ENCODE measurements at regions not wholly inside any gene's neighbourhood (a gene's known extent, or its start where the extent isn't known, plus 50 kb on each side); places are given as distances from the start of the nearest gene placed in this dataset.
"Not testable (repeated sequence)": the region's sequence is repeated elsewhere in the genome, so short reads cannot be mapped to it uniquely, and the experiment has no call there.

- 41 to 56% (median 47%) methylated on average over 5 of the region's 5 CpGs for WGBS, 4 donors
- no peaks in the 10 kb centered on the region for H3K27me3 ChIP-seq
- peaks cover 0 to 7% (median 0%) of the 10 kb centered on the region in 12 donors for H3K9me3 ChIP-seq
- H3K36me3 ChIP-seq, result no peaks in the 10 kb centered on the region
- ATAC-seq (no peak), DNase-seq (no peak)
- H3K4me3 ChIP-seq, result no peak overlapping the region
- no peaks in the 10 kb centered on the region for H3K4me1 ChIP-seq
- intact Hi-C loops (cut with DNase I), result no loop called here
- no peak overlapping the region for H3K27ac ChIP-seq
- TF ChIP-seq POLR2A (IDR thresholded peaks at IDR 0.05), result no peak
- TF ChIP-seq, protein P1, sequence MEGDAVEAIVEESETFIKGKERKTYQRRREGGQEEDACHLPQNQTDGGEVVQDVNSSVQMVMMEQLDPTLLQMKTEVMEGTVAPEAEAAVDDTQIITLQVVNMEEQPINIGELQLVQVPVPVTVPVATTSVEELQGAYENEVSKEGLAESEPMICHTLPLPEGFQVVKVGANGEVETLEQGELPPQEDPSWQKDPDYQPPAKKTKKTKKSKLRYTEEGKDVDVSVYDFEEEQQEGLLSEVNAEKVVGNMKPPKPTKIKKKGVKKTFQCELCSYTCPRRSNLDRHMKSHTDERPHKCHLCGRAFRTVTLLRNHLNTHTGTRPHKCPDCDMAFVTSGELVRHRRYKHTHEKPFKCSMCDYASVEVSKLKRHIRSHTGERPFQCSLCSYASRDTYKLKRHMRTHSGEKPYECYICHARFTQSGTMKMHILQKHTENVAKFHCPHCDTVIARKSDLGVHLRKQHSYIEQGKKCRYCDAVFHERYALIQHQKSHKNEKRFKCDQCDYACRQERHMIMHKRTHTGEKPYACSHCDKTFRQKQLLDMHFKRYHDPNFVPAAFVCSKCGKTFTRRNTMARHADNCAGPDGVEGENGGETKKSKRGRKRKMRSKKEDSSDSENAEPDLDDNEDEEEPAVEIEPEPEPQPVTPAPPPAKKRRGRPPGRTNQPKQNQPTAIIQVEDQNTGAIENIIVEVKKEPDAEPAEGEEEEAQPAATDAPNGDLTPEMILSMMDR (IDR thresholded peaks at IDR 0.05), result no peak
Observed at GRCh38 chr13:54733639-54734038, 1705.0 kb downstream of the OLFM4 start.

GRCh38 chr13:54737211-54737610 is 1708.6 kb downstream of the OLFM4 start:
- H3K36me3 ChIP-seq; ATAC-seq; H3K27ac ChIP-seq; H3K9me3 ChIP-seq; H3K27me3 ChIP-seq; H3K4me1 ChIP-seq; intact Hi-C loops (cut with DNase I); H3K4me3 ChIP-seq: not testable (repeated sequence)
- 90 to 98% (median 92%) methylated on average over 5 to 21 of the region's 21 CpGs for whole genome bisulfite sequencing, 4 donors
- peak in 1 of 5 donors; percentile 40 for DNase-seq

DNA sequence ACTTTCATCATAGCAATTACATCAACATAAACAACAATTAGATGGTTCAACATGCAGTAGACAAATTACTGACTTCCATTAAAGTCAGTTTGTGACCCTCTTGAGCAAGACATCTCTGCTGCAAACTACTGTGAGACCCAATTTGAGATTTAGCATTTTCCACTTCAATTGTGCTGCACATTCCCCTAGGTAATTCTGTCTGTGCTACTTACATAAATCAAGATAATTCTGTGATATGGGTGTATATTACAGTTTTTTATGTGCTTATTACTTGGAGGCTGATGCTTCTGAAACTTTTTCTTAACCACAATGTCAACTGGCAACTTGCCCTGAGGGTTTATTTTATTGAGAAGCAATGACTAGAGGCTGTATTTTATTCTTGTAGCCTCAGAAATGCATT is 1714.4 kb downstream of the OLFM4 start:
- no peak overlapping the region for H3K27ac ChIP-seq
- H3K4me3 ChIP-seq, result no peak overlapping the region
- H3K36me3 ChIP-seq, result no peaks in the 10 kb centered on the region
- intact Hi-C loops (cut with DNase I), result no loop called here
- peaks cover 0 to 6% (median 0%) of the 10 kb centered on the region in 12 donors for H3K9me3 ChIP-seq
- no peaks in the 10 kb centered on the region for H3K27me3 ChIP-seq
- DNase-seq (no peak), ATAC-seq (no peak)
- no peak for TF ChIP-seq POLR2A (IDR thresholded peaks at IDR 0.05)
- TF ChIP-seq, protein P1 (IDR thresholded peaks at IDR 0.05), result no peak
- H3K4me1 ChIP-seq, result no peaks in the 10 kb centered on the region

DNA sequence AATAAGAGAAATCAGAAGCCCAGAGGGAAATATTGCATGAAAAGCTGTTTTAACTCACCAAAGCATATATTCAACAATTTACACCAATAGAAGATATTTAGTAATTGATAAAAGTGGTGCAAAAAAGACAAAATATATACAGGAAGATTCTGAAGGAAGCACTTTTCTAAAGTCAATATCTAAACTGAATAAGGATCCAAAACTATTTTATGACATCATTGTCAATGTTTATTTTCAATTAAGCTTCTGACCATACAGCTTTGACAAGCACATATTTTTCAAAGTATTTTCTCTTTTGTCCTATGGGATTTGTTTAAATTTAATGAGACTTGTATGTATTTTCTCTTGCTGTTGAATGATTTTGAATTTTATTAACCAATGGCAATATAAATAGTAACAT is 1716.1 kb downstream of the OLFM4 start:
- no peak overlapping the region for H3K27ac ChIP-seq
- ATAC-seq (no peak), DNase-seq (no peak)

DNA sequence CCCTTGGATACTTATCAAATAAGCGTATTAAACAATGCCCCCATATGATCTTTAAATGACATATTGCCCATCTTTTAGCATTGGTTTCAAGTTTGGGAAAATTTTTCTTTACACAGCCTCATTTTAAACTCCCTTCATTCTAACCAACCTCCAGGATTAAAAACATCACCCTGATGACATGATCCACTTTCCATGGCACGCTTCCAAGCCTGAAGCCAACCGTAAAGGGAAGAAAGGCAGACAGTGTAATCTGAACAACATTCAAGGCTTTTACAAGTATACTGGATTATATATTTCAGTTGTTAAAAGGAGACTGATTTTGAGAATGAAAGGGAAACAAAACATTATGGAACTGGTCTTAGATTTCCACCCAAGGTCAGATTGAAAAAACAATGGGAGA is 1721.9 kb downstream of the OLFM4 start:
- Histone ChIP-seq H3K36me3 (no peaks in the 10 kb centered on the region), H3K4me3 (no peak overlapping the region), H3K4me1 (no peaks in the 10 kb centered on the region), H3K27me3 (no peaks in the 10 kb centered on the region), H3K27ac (no peak overlapping the region), H3K9me3 (no peaks in the 10 kb centered on the region)
- 46 to 52% (median 50%) methylated on average over 3 of the region's 3 CpGs for WGBS, 4 donors
- intact Hi-C loops (cut with DNase I), result no loop called here
- no peak for TF ChIP-seq POLR2A (IDR thresholded peaks at IDR 0.05)
- TF ChIP-seq, protein P1 (IDR thresholded peaks at IDR 0.05), result no peak
- ATAC-seq (no peak), DNase-seq (no peak)

More for the DNA sequence above, 1716.1 kb downstream of the OLFM4 start:
- intact Hi-C loops (cut with DNase I), result no loop called here
- Histone ChIP-seq H3K36me3 (no peaks in the 10 kb centered on the region), H3K27me3 (no peaks in the 10 kb centered on the region), H3K4me3 (no peak overlapping the region), H3K4me1 (no peaks in the 10 kb centered on the region), H3K9me3 (peaks cover 0 to 6% (median 0%) of the 10 kb centered on the region in 12 donors)
- no peak for TF ChIP-seq POLR2A (IDR thresholded peaks at IDR 0.05)
- TF ChIP-seq, protein P1 (IDR thresholded peaks at IDR 0.05), result no peak

Data from heart left ventricle (tissue), 16 donors.